Chondrocyte (in vitro differentiated cells): ENCODE measurements at regions not wholly inside any gene's neighbourhood (a gene's known extent, or its start where the extent isn't known, plus 50 kb on each side); places are given as distances from the start of the nearest gene placed in this dataset.
A peak's percentile ranks its signal among the peaks of the same experiment; 100 is the strongest.

ENCODE experiments used
- DNase-seq: peaks from one replicate; pipeline ENCODE4 v3.0.0; 2021; ENCODE audit warnings: mixed read lengths, low spot score
- H3K27ac Mint-ChIP-seq: one replicate; pipeline ENCODE4 v1.8.0; 2021; ENCODE audit warnings: mild to moderate bottlenecking, moderate library complexity, mixed read lengths; ENCODE audit not compliant: unreplicated experiment
- H3K27me3 Mint-ChIP-seq: 2 replicates; pipeline ENCODE4 v1.8.0; 2021; ENCODE audit warnings: low read depth, mixed read lengths
- H3K36me3 Mint-ChIP-seq: 2 replicates; pipeline ENCODE4 v1.8.0; 2021; ENCODE audit warnings: low read depth, mixed read lengths
- H3K4me1 Mint-ChIP-seq: 2 replicates; pipeline ENCODE4 v1.8.0; 2021; ENCODE audit warnings: low read depth, mild to moderate bottlenecking, mixed read lengths
- H3K4me3 Mint-ChIP-seq: one replicate; pipeline ENCODE4 v1.8.0; 2021; ENCODE audit warnings: mild to moderate bottlenecking, moderate library complexity, mixed read lengths; ENCODE audit not compliant: unreplicated experiment
- H3K9me3 Mint-ChIP-seq: 2 replicates; pipeline ENCODE4 v1.8.0; 2021; ENCODE audit warnings: low read depth, mixed read lengths
- TF ChIP-seq, protein P1 (sequence below): fragments of 200-600 bp; sonication (generic); IDR thresholded peaks from 2 replicates; pipeline ENCODE4 v1.5.0; 2021; ENCODE audit warnings: antibody characterized with exemption, mild to moderate bottlenecking, moderate library complexity

DNA sequence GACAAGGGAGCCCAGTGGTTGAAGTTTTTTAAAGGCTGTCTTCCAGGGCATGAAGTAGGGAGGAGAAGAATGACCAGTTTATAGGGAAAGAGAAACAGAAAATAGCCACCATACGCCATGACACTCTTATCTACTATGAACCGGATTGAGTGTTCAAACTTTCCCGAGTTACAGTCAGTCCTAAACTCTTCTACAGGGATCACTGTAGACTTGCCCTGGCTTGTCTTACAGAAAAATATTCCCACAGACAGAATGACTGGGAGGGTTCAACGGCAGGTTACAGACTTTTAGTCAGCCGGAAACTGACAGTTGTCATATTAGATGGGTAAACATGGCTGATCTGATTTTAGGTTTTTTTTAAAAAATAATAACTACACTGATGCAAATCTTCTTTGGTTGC lies 662.5 kb upstream of the SOX9 start:
- TF ChIP-seq, protein P1, sequence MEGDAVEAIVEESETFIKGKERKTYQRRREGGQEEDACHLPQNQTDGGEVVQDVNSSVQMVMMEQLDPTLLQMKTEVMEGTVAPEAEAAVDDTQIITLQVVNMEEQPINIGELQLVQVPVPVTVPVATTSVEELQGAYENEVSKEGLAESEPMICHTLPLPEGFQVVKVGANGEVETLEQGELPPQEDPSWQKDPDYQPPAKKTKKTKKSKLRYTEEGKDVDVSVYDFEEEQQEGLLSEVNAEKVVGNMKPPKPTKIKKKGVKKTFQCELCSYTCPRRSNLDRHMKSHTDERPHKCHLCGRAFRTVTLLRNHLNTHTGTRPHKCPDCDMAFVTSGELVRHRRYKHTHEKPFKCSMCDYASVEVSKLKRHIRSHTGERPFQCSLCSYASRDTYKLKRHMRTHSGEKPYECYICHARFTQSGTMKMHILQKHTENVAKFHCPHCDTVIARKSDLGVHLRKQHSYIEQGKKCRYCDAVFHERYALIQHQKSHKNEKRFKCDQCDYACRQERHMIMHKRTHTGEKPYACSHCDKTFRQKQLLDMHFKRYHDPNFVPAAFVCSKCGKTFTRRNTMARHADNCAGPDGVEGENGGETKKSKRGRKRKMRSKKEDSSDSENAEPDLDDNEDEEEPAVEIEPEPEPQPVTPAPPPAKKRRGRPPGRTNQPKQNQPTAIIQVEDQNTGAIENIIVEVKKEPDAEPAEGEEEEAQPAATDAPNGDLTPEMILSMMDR: no peak
- no peak overlapping the region for H3K27ac Mint-ChIP-seq
- peaks cover 9% of the 10 kb centered on the region for H3K4me1 Mint-ChIP-seq
- H3K27me3 Mint-ChIP-seq: no peaks in the 10 kb centered on the region
- DNase-seq: no peak
- no peak overlapping the region for H3K4me3 Mint-ChIP-seq
- H3K9me3 Mint-ChIP-seq: no peaks in the 10 kb centered on the region
- H3K36me3 Mint-ChIP-seq: no peaks in the 10 kb centered on the region

DNA sequence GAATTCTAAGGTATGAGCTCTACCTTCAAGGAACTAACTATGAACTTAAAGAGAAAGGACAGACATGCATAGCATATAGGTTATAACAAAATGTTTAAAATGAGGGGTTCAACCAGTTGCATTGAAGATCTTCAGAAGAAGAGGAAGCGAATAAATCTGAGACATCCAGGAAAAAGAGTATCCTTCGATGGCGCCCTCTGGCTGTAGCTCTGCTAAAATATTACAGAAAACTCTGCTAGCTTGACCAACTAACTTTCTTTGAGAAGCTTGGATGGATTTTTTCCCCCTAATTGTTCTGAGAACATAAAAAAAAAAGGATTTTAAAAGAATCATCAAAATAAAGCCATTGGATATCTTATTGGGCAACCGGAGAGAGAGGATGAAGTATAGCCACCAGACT lies 659.9 kb upstream of the SOX9 start:
- Mint-ChIP-seq H3K27me3 (no peaks in the 10 kb centered on the region), H3K9me3 (no peaks in the 10 kb centered on the region), H3K36me3 (no peaks in the 10 kb centered on the region), H3K27ac (no peak overlapping the region), H3K4me1 (peaks cover 19% of the 10 kb centered on the region), H3K4me3 (no peak overlapping the region)
- DNase-seq: no peak
- TF ChIP-seq, protein P1: peak; percentile 82

DNA sequence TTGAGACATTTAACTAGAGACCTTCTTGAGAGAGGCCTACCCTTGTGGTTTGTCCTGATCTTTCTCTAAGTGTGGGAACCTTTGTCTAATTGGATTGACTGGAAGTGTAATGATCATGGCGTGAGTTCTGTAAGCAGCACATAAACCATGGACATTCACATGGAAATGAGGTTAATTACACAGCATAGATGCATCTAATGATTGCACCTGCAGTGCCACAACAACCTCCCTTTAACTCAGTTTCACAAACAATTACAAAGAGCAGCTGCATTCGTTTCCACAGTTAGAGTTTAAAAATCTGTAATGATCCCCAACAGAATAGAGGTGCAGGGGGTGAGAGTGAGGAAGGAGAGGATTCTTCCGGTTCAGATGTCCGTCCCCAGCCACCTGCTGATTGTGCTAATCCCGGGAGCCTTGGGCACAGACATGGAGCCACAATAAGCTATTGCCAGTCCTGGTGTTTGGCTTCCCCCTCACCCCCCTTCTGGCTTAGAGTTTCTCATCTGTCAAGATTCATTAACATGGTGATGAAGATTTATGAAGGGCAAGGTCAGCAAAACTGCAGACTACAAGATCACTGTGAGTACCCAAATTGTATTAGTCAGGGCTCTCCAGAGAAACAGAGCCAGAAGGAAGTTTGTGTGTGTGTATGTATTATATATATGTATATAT lies 659.2 kb upstream of the SOX9 start:
- TF ChIP-seq, protein P1: no peak
- no peak overlapping the region for H3K4me3 Mint-ChIP-seq
- H3K9me3 Mint-ChIP-seq: no peaks in the 10 kb centered on the region
- DNase-seq: no peak
- no peak overlapping the region for H3K27ac Mint-ChIP-seq
- H3K4me1 Mint-ChIP-seq: peaks cover 19% of the 10 kb centered on the region
- H3K27me3 Mint-ChIP-seq: no peaks in the 10 kb centered on the region
- H3K36me3 Mint-ChIP-seq: no peaks in the 10 kb centered on the region

DNA sequence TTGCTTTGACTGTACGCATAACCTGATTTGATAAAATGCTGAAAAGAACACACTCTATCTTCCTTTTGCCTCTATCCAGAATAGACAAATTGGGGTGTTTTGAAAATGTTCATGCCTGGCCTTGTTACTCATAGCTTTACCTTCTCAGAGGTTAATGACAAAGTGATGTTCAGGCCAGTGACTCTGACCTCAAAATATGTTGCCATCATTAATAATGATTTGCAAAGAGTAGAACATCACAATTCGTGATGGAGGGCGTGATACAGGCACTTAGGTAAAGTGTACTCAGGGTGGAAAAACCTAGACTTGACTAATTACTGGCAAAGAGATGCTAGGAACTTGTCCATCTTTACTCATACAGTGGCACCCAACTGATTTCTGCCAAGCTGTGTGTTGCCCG lies 656.6 kb upstream of the SOX9 start:
- Mint-ChIP-seq H3K27me3 (no peaks in the 10 kb centered on the region), H3K4me3 (no peak overlapping the region), H3K27ac (no peak overlapping the region), H3K9me3 (no peaks in the 10 kb centered on the region), H3K36me3 (no peaks in the 10 kb centered on the region), H3K4me1 (peaks cover 19% of the 10 kb centered on the region)
- no peak for DNase-seq
- TF ChIP-seq, protein P1: no peak

DNA sequence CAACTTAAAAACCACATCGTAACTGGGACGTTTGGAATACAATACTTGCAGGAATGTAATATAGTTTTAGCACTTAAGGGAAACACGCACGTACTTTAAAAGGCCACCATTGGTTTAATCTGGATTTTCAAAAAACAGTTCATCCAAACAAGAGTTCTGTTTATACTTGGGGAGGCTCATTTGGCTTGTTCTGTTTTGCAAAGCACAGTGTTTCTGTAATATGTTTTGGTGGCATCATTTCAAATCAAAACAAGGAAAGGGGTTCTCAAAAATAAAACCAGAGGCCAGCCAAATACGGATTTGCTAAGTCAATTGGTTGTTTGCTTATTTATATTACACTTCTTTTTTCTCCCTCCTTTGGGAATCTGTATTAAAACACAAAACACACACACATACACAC lies 656.1 kb upstream of the SOX9 start:
- Mint-ChIP-seq H3K4me3 (no peak overlapping the region), H3K27me3 (no peaks in the 10 kb centered on the region), H3K36me3 (no peaks in the 10 kb centered on the region), H3K4me1 (peaks cover 19% of the 10 kb centered on the region), H3K27ac (no peak overlapping the region), H3K9me3 (no peaks in the 10 kb centered on the region)
- TF ChIP-seq, protein P1: no peak
- DNase-seq: no peak
